ENCODE measurements at regions not wholly inside any gene's neighbourhood (a gene's known extent, or its start where the extent isn't known, plus 50 kb on each side); places are given as distances from the start of the nearest gene placed in this dataset.
A peak's percentile ranks its signal among the peaks of the same experiment; 100 is the strongest.

DNA sequence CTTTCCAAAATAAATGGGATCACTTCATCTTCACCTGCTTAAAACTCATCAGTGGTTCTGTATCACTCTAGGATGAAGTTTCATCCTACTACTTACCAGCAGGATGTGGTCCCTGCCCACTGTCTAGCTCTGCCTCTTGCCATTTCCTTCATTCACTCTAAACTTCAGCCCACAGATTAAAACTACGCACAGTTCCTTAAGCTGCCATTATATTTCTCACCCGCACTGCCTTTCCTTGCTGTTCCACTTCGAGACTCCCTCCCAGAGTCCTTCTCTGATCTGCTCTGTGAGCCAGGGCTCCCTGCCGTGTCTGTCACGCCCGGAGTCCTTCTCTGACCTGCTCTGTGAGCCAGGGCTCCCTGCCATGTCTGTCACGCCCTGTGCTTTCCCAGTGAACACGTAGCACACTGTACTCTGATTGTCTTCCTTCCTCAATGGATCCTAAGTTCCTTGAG is 52.0 kb upstream of the NPAS1 start:
- TF ChIP-seq ZNF263 (CRISPR knock-in tag; IDR thresholded peaks at IDR 0.05; ENCODE audit: low read depth) (no peak), SMAD3 (CRISPR knock-in tag; IDR thresholded peaks at IDR 0.05; ENCODE audit: borderline replicate concordance) (no peak), FOXP1 (CRISPR knock-in tag; IDR thresholded peaks at IDR 0.05; ENCODE audit: borderline replicate concordance) (no peak), ETV6 (CRISPR knock-in tag; IDR thresholded peaks at IDR 0.05) (no peak), JAZF1 (CRISPR knock-in tag; IDR thresholded peaks at IDR 0.05) (no peak), CREM (CRISPR knock-in tag; IDR thresholded peaks at IDR 0.05) (no peak), PRRX2 (CRISPR knock-in tag; IDR thresholded peaks at IDR 0.05) (no peak), GABPB1 (CRISPR knock-in tag; IDR thresholded peaks at IDR 0.05) (no peak), TEAD4 (CRISPR knock-in tag; IDR thresholded peaks at IDR 0.05) (no peak), HMGA2 (CRISPR knock-in tag; IDR thresholded peaks at IDR 0.05) (no peak)
- TF ChIP-seq, protein P1, sequence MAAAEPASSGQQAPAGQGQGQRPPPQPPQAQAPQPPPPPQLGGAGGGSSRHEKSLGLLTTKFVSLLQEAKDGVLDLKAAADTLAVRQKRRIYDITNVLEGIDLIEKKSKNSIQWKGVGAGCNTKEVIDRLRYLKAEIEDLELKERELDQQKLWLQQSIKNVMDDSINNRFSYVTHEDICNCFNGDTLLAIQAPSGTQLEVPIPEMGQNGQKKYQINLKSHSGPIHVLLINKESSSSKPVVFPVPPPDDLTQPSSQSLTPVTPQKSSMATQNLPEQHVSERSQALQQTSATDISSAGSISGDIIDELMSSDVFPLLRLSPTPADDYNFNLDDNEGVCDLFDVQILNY (CRISPR knock-in tag; IDR thresholded peaks at IDR 0.05) = no peak
- TF ChIP-seq, protein P2, sequence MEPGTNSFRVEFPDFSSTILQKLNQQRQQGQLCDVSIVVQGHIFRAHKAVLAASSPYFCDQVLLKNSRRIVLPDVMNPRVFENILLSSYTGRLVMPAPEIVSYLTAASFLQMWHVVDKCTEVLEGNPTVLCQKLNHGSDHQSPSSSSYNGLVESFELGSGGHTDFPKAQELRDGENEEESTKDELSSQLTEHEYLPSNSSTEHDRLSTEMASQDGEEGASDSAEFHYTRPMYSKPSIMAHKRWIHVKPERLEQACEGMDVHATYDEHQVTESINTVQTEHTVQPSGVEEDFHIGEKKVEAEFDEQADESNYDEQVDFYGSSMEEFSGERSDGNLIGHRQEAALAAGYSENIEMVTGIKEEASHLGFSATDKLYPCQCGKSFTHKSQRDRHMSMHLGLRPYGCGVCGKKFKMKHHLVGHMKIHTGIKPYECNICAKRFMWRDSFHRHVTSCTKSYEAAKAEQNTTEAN (CRISPR knock-in tag; IDR thresholded peaks at IDR 0.05) = no peak
- TF ChIP-seq, protein P3, sequence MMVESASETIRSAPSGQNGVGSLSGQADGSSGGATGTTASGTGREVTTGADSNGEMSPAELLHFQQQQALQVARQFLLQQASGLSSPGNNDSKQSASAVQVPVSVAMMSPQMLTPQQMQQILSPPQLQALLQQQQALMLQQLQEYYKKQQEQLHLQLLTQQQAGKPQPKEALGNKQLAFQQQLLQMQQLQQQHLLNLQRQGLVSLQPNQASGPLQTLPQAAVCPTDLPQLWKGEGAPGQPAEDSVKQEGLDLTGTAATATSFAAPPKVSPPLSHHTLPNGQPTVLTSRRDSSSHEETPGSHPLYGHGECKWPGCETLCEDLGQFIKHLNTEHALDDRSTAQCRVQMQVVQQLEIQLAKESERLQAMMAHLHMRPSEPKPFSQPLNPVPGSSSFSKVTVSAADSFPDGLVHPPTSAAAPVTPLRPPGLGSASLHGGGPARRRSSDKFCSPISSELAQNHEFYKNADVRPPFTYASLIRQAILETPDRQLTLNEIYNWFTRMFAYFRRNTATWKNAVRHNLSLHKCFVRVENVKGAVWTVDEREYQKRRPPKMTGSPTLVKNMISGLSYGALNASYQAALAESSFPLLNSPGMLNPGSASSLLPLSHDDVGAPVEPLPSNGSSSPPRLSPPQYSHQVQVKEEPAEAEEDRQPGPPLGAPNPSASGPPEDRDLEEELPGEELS (CRISPR knock-in tag; IDR thresholded peaks at IDR 0.05) = no peak
- TF ChIP-seq, protein P4, sequence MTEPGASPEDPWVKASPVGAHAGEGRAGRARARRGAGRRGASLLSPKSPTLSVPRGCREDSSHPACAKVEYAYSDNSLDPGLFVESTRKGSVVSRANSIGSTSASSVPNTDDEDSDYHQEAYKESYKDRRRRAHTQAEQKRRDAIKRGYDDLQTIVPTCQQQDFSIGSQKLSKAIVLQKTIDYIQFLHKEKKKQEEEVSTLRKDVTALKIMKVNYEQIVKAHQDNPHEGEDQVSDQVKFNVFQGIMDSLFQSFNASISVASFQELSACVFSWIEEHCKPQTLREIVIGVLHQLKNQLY (CRISPR knock-in tag; IDR thresholded peaks at IDR 0.05) = no peak
- TF ChIP-seq, protein P5, sequence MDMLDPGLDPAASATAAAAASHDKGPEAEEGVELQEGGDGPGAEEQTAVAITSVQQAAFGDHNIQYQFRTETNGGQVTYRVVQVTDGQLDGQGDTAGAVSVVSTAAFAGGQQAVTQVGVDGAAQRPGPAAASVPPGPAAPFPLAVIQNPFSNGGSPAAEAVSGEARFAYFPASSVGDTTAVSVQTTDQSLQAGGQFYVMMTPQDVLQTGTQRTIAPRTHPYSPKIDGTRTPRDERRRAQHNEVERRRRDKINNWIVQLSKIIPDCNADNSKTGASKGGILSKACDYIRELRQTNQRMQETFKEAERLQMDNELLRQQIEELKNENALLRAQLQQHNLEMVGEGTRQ (CRISPR knock-in tag; IDR thresholded peaks at IDR 0.05) = no peak
- TF ChIP-seq, protein P6, sequence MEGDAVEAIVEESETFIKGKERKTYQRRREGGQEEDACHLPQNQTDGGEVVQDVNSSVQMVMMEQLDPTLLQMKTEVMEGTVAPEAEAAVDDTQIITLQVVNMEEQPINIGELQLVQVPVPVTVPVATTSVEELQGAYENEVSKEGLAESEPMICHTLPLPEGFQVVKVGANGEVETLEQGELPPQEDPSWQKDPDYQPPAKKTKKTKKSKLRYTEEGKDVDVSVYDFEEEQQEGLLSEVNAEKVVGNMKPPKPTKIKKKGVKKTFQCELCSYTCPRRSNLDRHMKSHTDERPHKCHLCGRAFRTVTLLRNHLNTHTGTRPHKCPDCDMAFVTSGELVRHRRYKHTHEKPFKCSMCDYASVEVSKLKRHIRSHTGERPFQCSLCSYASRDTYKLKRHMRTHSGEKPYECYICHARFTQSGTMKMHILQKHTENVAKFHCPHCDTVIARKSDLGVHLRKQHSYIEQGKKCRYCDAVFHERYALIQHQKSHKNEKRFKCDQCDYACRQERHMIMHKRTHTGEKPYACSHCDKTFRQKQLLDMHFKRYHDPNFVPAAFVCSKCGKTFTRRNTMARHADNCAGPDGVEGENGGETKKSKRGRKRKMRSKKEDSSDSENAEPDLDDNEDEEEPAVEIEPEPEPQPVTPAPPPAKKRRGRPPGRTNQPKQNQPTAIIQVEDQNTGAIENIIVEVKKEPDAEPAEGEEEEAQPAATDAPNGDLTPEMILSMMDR (IDR thresholded peaks at IDR 0.05) = no peak
- TF ChIP-seq, protein P7, sequence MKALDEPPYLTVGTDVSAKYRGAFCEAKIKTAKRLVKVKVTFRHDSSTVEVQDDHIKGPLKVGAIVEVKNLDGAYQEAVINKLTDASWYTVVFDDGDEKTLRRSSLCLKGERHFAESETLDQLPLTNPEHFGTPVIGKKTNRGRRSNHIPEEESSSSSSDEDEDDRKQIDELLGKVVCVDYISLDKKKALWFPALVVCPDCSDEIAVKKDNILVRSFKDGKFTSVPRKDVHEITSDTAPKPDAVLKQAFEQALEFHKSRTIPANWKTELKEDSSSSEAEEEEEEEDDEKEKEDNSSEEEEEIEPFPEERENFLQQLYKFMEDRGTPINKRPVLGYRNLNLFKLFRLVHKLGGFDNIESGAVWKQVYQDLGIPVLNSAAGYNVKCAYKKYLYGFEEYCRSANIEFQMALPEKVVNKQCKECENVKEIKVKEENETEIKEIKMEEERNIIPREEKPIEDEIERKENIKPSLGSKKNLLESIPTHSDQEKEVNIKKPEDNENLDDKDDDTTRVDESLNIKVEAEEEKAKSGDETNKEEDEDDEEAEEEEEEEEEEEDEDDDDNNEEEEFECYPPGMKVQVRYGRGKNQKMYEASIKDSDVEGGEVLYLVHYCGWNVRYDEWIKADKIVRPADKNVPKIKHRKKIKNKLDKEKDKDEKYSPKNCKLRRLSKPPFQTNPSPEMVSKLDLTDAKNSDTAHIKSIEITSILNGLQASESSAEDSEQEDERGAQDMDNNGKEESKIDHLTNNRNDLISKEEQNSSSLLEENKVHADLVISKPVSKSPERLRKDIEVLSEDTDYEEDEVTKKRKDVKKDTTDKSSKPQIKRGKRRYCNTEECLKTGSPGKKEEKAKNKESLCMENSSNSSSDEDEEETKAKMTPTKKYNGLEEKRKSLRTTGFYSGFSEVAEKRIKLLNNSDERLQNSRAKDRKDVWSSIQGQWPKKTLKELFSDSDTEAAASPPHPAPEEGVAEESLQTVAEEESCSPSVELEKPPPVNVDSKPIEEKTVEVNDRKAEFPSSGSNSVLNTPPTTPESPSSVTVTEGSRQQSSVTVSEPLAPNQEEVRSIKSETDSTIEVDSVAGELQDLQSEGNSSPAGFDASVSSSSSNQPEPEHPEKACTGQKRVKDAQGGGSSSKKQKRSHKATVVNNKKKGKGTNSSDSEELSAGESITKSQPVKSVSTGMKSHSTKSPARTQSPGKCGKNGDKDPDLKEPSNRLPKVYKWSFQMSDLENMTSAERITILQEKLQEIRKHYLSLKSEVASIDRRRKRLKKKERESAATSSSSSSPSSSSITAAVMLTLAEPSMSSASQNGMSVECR (CRISPR knock-in tag; IDR thresholded peaks at IDR 0.05; ENCODE audit: borderline replicate concordance) = no peak
- no peak for ATAC-seq
- DNase-seq (ENCODE audit: low spot score) = no peak
- Mint-ChIP-seq H3K27ac (peak overlapping the region; percentile 42), H3K27me3 (ENCODE audit: low read depth) (no peaks in the 10 kb centered on the region), H3K4me1 (no peaks in the 10 kb centered on the region), H3K4me3 (no peak overlapping the region), H3K9me3 (no peaks in the 10 kb centered on the region), H3K36me3 (no peaks in the 10 kb centered on the region)
- POLR2A ChIA-PET = no interaction called here
- CTCF ChIA-PET = interaction anchor here (0.8 kb wide), 1 partner anchor 9 kb away, joined by 3 read pairs; no protein-coding TSS in a partner anchor
